GM12878 (cell line): ENCODE measurements at regions not wholly inside any gene's neighbourhood (a gene's known extent, or its start where the extent isn't known, plus 50 kb on each side); places are given as distances from the start of the nearest gene placed in this dataset.

Experiments used
- ATAC-seq: fragments of 200-7000 bp; cut with Tn5 transposase; 3 replicates; pipeline ENCODE4 v1.9.1; 2020; ENCODE audit warnings: mild to moderate bottlenecking, moderate library complexity
- BruUV-seq: library from RNA; stranded (reverse); fragments of 400-500 nt; replicated peaks from 2 replicates; lab custom pipeline; 2021; lab: Mats Ljungman, UMichigan
- CTCF ChIA-PET: fragments of 300-600 bp; sonication (Branson Sonifier 250); formaldehyde crosslinking; extraction: SDS; loops from one replicate; lab custom pipeline; 2021; ENCODE audit warnings: inconsistent platforms; lab: Yijun Ruan, JAX
- POLR2A ChIA-PET: fragments of 350-600 bp; formaldehyde crosslinking; extraction: SDS; loops from one replicate; lab custom pipeline; 2021; ENCODE audit warnings: inconsistent platforms; lab: Charles Lee
- RAD21 ChIA-PET: fragments of 300-600 bp; sonication (Branson Sonifier 250); formaldehyde crosslinking; loops from one replicate; lab custom pipeline; 2023; ENCODE audit warnings: antibody characterized with exemption; ENCODE audit not compliant: unreplicated experiment; lab: Charles Lee
- SMC1A ChIA-PET: fragments of 300-600 bp; sonication (Branson Sonifier 250); formaldehyde crosslinking; loops from one replicate; lab custom pipeline; 2023; ENCODE audit not compliant: unreplicated experiment, uncharacterized antibody; lab: Charles Lee
- DNase-seq: peaks from one replicate; pipeline ENCODE4 v3.0.0-alpha.2; 2011; ENCODE audit warnings: low read depth, low spot score
- FAIRE-seq: peaks from 3 replicates; lab custom pipeline; 2011; peaks lifted over from hg19 to GRCh38; lab: Jason Lieb, UNC
- H2AFZ ChIP-seq: 2 replicates; pipeline ENCODE4 v1.6.0; 2011; ENCODE audit warnings: low read depth, low read length, control low read depth; ENCODE audit not compliant: control insufficient read depth
- H3K27ac ChIP-seq: 2 replicates; pipeline ENCODE4 v1.5.1; 2011; ENCODE audit warnings: control low read depth; ENCODE audit not compliant: control insufficient read depth, insufficient read depth
- H3K27me3 ChIP-seq, 2 experiments: replicated peaks in 1 of 2; 2 replicates each; pipeline versions ENCODE4 v1.6.0 to v1.6.1; 2011; ENCODE audit warnings: low read length in 1 of 2; ENCODE audit not compliant: control insufficient read depth in 2 of 2, insufficient read depth in 2 of 2
- H3K36me3 ChIP-seq, 2 experiments: 2 replicates each; pipeline ENCODE4 v1.5.1; 2011; ENCODE audit warnings: low read length in 1 of 2; ENCODE audit not compliant: control insufficient read depth in 2 of 2, insufficient read depth in 2 of 2
- H3K4me1 ChIP-seq: 2 replicates; pipeline ENCODE4 v1.6.1; 2011; ENCODE audit warnings: mild to moderate bottlenecking, low read length, moderate library complexity, mixed read lengths; ENCODE audit not compliant: control insufficient read depth, insufficient read depth
- H3K4me2 ChIP-seq: 2 replicates; pipeline ENCODE4 v1.6.0; 2011; ENCODE audit warnings: control low read depth; ENCODE audit not compliant: control insufficient read depth, insufficient read depth
- H3K4me3 ChIP-seq: fragments of 200-600 bp; sonication (generic); 2 replicates; pipeline ENCODE4 v1.5.1; 2016
- H3K79me2 ChIP-seq: 2 replicates; pipeline ENCODE4 v1.6.0; 2011; ENCODE audit warnings: low read length; ENCODE audit not compliant: control insufficient read depth, insufficient read depth
- H3K9ac ChIP-seq: 2 replicates; pipeline ENCODE4 v1.8.0; 2011; ENCODE audit warnings: low read length, control low read depth, mixed read lengths; ENCODE audit not compliant: control insufficient read depth, insufficient read depth
- H3K9me3 ChIP-seq: replicated peaks from 3 replicates; pipeline ENCODE4 v1.5.1; 2011; ENCODE audit warnings: mild to moderate bottlenecking, low read length; ENCODE audit not compliant: control insufficient read depth, insufficient read depth
- H4K20me1 ChIP-seq: 2 replicates; pipeline ENCODE4 v1.6.0; 2011; ENCODE audit not compliant: control insufficient read depth, insufficient read depth
- CREB1 ChIP-seq: IDR thresholded peaks from 2 replicates; pipeline ENCODE4 v1.6.1; 2012; ENCODE audit warnings: low read depth, mild to moderate bottlenecking, inconsistent platforms
- KAT2A ChIP-seq: conservative IDR thresholded peaks from 2 replicates; pipeline ENCODE4 v1.6.1; 2011; ENCODE audit warnings: low read depth, low read length; ENCODE audit not compliant: control insufficient read depth
- MEF2A ChIP-seq: IDR thresholded peaks from 2 replicates; pipeline ENCODE4 v1.6.1; 2011; ENCODE audit warnings: low read depth, mild to moderate bottlenecking, low read length, moderate library complexity; ENCODE audit not compliant: insufficient read depth
- in situ Hi-C: fragments of 300-500 bp; cut with MboI; formaldehyde crosslinking; loops from 9 replicates; pipeline ENCODE4 v1.14.3; 2018; ENCODE audit warnings: mixed read lengths
- intact Hi-C: fragments of 100-400 bp; cut with micrococcal nuclease; formaldehyde crosslinking; loops from one replicate; pipeline ENCODE4 v1.14.2; 2022; ENCODE audit not compliant: unreplicated experiment
- TF ChIP-seq, protein P1 (sequence below): IDR thresholded peaks from 2 replicates; pipeline ENCODE4 v1.6.1; 2012; ENCODE audit warnings: low read depth, low read length, improper control_type of control experiment
- TF ChIP-seq, protein P2 (sequence below): fragments of 150-350 bp; IDR thresholded peaks from 2 replicates; pipeline ENCODE4 v1.6.1; 2014; ENCODE audit warnings: mild to moderate bottlenecking, low read depth, low read length

DNA sequence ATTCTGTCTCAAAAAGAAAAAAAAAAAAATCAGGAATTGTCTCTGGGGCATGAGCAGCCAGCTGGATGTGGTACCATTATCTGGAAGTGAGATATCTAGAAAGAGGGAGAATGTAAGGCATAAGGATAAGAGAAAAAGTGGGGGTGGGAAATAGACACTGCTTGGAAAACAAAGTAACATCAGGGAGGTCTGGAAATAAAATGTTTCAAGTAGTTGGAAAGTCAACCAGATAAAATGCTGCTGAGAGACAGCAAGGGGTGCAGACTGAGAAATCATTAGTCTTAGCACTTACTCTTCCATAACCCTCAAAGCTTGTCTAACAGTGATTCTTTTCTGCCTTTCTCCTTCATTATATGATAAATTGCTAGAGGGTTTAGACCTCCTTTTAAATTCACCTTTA is 159.7 kb upstream of the TBL1XR1 start:
- H3K4me2 ChIP-seq, result no peak overlapping the region
- RAD21 ChIA-PET, result interaction anchor here (0.8 to 1.0 kb wide), 3 partner anchors 20 to 306 kb away, joined by 3 to 8 read pairs (median 3); no protein-coding TSS in a partner anchor
- CTCF ChIA-PET, result interaction anchor here (0.7 to 1.1 kb wide), 2 partner anchors 41 to 158 kb away, joined by 3 to 4 read pairs; no protein-coding TSS in a partner anchor

More for the DNA sequence above, 159.7 kb upstream of the TBL1XR1 start:
- H2AFZ ChIP-seq, result no peak overlapping the region
- no peak for FAIRE-seq
- H3K79me2 ChIP-seq, result no peaks in the 10 kb centered on the region
- H3K4me1 ChIP-seq, result peaks cover 43% of the 10 kb centered on the region
- H3K27me3 ChIP-seq, result no peaks in the 10 kb centered on the region
- no peak for ATAC-seq
- POLR2A ChIA-PET, result interaction anchor here (0.7 kb wide), 1 partner anchor 289 kb away, joined by 3 read pairs; no protein-coding TSS in a partner anchor
- H3K36me3 ChIP-seq, result no peaks in the 10 kb centered on the region
- in situ Hi-C loops, result loop anchor here (5.0 kb wide), 1 partner anchor 160 kb away; the partner anchor contains the start of gene TBL1XR1
- H3K9me3 ChIP-seq, result no peaks in the 10 kb centered on the region
- SMC1A ChIA-PET, result interaction anchor here (0.9 to 3.0 kb wide), 7 partner anchors 11 to 306 kb away, joined by 3 to 7 read pairs (median 3); no protein-coding TSS in a partner anchor
- no peaks in the 10 kb centered on the region for H4K20me1 ChIP-seq
- BruUV-seq, result no TSS peak
- no peak for DNase-seq
- no peak overlapping the region for H3K9ac ChIP-seq
- H3K4me3 ChIP-seq, result no peak overlapping the region
- TF ChIP-seq, protein P1, sequence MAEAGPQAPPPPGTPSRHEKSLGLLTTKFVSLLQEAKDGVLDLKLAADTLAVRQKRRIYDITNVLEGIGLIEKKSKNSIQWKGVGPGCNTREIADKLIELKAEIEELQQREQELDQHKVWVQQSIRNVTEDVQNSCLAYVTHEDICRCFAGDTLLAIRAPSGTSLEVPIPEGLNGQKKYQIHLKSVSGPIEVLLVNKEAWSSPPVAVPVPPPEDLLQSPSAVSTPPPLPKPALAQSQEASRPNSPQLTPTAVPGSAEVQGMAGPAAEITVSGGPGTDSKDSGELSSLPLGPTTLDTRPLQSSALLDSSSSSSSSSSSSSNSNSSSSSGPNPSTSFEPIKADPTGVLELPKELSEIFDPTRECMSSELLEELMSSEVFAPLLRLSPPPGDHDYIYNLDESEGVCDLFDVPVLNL, result no peak
- TF ChIP-seq, protein P2, sequence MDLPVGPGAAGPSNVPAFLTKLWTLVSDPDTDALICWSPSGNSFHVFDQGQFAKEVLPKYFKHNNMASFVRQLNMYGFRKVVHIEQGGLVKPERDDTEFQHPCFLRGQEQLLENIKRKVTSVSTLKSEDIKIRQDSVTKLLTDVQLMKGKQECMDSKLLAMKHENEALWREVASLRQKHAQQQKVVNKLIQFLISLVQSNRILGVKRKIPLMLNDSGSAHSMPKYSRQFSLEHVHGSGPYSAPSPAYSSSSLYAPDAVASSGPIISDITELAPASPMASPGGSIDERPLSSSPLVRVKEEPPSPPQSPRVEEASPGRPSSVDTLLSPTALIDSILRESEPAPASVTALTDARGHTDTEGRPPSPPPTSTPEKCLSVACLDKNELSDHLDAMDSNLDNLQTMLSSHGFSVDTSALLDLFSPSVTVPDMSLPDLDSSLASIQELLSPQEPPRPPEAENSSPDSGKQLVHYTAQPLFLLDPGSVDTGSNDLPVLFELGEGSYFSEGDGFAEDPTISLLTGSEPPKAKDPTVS, result no peak
- TF ChIP-seq KAT2A, result no peak
- no peak for TF ChIP-seq CREB1
- no peak for TF ChIP-seq MEF2A
- intact Hi-C loops, result loop anchor here (5.0 kb wide), 3 partner anchors 85 to 305 kb away; no protein-coding TSS in a partner anchor
- H3K27ac ChIP-seq, result no peak overlapping the region
